Gastrocnemius medialis (tissue), 4 donors: ENCODE measurements at regions not wholly inside any gene's neighbourhood (a gene's known extent, or its start where the extent isn't known, plus 50 kb on each side); places are given as distances from the start of the nearest gene placed in this dataset.

Experiments used
- CTCF ChIP-seq, 5 experiments: fragments of 450-650 bp in 3 of 5; fragments of 200-600 bp in 2 of 5; sonication (generic) in 2 of 5; IDR thresholded peaks in 4 of 5; conservative IDR thresholded peaks in 1 of 5; 1 replicate in 4 of 5; 2 replicates in 1 of 5; pipeline ENCODE4 v1.5.1; 2016 to 2019; ENCODE audit warnings: antibody characterized with exemption in 5 of 5, mild to moderate bottlenecking in 3 of 5, moderate library complexity in 3 of 5
- POLR2A ChIP-seq, 2 donors: fragments of 450-650 bp; IDR thresholded peaks; one replicate each; pipeline ENCODE4 v1.6.1; 2017; ENCODE audit warnings: antibody characterized with exemption in 2 of 2, mild to moderate bottlenecking in 2 of 2, moderate library complexity in 2 of 2

GRCh38 chr12:90576707-90577106, 378.3 kb downstream of the CCER1 start:
- TF ChIP-seq CTCF (IDR thresholded peaks at IDR 0.05 in 4 of 5, conservative IDR thresholded peaks at IDR 0.05 in 1 of 5) (no peak), POLR2A (IDR thresholded peaks at IDR 0.05) (no peak)
